AG10803 (cell line): ENCODE measurements at regions not wholly inside any gene's neighbourhood (a gene's known extent, or its start where the extent isn't known, plus 50 kb on each side); places are given as distances from the start of the nearest gene placed in this dataset.
"Not testable (repeated sequence)": the region's sequence is repeated elsewhere in the genome, so short reads cannot be mapped to it uniquely, and the experiment has no call there.

Experiments
- DNase-seq: peaks from one replicate; pipeline ENCODE4 v3.0.0; 2010; ENCODE audit warnings: low read depth
- H3K4me3 ChIP-seq: 2 replicates; pipeline ENCODE4 v1.5.1; 2011; ENCODE audit warnings: mild to moderate bottlenecking, low read length, control low read depth
- CTCF ChIP-seq: conservative IDR thresholded peaks from 2 replicates; pipeline ENCODE4 v1.5.1; 2011; ENCODE audit warnings: mild to moderate bottlenecking, low read length, control low read depth, inconsistent platforms

- no peak overlapping the region for H3K4me3 ChIP-seq
- no peak for DNase-seq
- TF ChIP-seq CTCF = no peak
Measured at GRCh38 chr6:86744048-86744447, 193.3 kb upstream of the HTR1E start.

DNA sequence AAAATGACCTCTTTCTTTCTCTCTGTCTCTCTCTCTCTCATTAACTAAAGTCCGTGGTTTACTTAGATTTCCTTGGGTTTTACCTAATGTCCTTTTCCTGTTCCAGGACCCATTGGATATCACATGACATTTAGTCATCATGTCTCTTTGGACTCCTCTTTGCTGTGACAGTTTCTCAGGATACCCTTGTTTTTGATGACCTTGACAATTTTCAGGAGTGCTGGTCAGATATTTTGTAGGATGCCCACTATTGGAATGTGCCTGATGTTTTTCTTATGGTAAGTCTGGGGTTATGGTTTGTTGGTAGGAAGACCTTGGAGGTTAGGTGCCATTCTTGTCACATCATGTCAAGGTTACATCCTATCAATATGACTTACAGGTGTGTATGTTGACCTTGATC is 199.2 kb upstream of the HTR1E start:
- no peak for TF ChIP-seq CTCF
- DNase-seq = no peak
- H3K4me3 ChIP-seq = no peak overlapping the region

DNA sequence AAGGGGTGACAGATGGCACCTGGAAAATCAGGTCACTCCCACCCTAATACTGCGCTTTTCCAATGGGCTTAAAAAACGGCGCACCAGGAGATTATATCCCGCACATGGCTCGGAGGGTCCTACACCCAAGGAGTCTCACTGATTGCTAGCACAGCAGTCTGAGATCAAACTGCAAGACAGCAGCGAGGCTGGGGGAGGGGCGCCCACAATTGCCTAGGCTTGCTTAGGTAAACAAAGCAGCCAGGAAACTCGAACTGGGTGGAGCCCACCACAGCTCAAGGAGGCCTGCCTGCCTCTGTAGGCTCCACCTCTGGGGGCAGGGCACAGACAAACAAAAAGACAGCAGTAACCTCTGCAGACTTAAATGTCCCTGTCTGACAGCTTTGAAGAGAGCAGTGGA is 205.7 kb upstream of the HTR1E start:
- DNase-seq, H3K4me3 ChIP-seq: not testable (repeated sequence)

- not testable (repeated sequence) for DNase-seq, H3K4me3 ChIP-seq
Measured at GRCh38 chr6:86730772-86731171, 206.6 kb upstream of the HTR1E start.

- DNase-seq = no peak
- TF ChIP-seq CTCF = no peak
- no peak overlapping the region for H3K4me3 ChIP-seq
Measured at GRCh38 chr6:86730216-86730615, 207.1 kb upstream of the HTR1E start.

- no peak for TF ChIP-seq CTCF
Measured at GRCh38 chr6:86728976-86729375, 208.4 kb upstream of the HTR1E start.

GRCh38 chr6:86724695-86725094 is 212.6 kb upstream of the HTR1E start:
- DNase-seq = no peak
- H3K4me3 ChIP-seq = no peak overlapping the region
- no peak for TF ChIP-seq CTCF

More at GRCh38 chr6:86728976-86729375, 208.4 kb upstream of the HTR1E start:
- no peak overlapping the region for H3K4me3 ChIP-seq
- DNase-seq = no peak

DNA sequence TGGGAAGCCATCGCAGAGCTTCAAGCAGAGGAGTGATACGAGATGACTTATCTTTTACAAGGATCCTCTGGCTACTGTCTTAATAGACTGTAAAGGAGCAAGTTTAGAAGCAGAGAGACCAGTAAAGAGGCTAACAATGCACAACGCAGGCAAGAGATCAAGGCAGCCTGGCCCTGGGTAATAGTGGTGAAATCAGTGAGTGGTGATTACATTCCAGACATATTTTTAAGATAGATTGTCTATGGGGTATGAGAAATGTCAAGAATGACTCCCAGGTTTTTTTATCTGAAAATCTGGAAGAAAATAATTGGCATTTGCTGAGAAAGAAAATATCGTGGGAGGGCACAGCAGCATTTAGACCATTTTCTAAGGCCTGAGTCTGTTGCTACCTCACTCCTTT is 213.6 kb upstream of the HTR1E start:
- no peak overlapping the region for H3K4me3 ChIP-seq
- no peak for DNase-seq
- no peak for TF ChIP-seq CTCF

- TF ChIP-seq CTCF = no peak
- no peak for DNase-seq
Measured at GRCh38 chr6:86723151-86723550, 214.2 kb upstream of the HTR1E start.

More at GRCh38 chr6:86723151-86723550, 214.2 kb upstream of the HTR1E start:
- H3K4me3 ChIP-seq = no peak overlapping the region
